Iris pigment epithelial cell (primary cell): ENCODE measurements at regions not wholly inside any gene's neighbourhood (a gene's known extent, or its start where the extent isn't known, plus 50 kb on each side); places are given as distances from the start of the nearest gene placed in this dataset.

Experiments used
- DNase-seq: peaks from one replicate; pipeline ENCODE4 v3.0.0-alpha.2; 2011; ENCODE audit warnings: low read depth

DNA sequence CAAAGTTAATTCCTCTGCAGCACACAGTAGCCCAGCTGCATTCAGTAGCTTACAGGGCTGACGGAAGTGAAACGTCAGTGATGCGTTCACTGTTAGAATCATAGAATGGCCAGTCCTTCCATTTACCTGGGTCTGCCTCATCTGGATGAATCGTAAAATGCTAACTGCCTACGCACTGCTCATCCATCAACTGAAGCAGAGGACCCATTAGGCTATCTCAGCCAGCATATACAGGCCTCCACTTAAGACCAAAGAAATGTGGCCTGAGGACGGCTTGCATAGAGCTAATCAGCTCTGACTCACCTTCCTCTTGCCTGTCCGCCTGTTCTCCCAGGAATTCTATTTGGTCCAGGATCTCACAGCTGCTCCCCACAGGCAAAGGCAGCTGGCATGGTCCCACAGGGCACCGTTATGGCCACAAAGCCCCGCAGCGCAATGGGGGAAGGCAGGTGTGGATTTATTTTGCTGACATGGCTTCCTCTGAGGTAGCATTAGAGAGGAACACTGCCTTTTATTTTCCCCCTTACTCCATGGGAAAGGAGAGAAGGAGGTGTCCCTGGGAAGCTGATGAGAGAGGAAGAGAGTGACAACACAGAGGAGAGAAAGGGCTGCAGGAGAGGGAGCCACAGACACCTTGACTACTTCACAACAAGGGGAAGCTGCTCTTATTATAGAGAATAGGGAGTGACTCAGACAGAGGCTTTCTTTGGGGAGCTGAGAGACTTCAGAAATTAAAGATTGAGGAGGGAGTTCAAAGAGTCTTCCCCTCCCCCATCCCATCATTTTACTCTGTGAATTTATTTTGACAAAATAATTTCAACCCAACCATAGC is 177.6 kb downstream of the HHIPL2 start:
- DNase-seq, result peak; percentile 61

DNA sequence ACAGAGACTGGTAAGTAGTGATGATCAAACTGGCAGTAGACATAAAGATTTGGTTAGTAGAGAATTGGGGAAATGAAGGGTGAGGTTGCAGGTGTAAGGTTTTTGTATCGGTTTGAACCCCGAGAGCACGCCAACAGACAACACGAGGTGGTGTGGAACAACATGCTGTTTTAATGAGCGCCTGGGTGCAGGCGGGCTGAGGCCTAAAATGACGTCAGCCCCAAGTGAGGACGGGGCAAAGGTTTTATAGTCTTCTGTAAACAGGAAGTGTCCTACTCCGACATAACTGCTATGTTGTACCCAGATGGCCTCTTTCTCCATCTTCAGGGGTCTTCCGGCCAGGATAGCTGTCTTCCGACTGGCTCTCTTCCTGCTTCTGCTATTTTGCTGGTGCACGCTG is 178.8 kb downstream of the HHIPL2 start:
- DNase-seq, result no peak

DNA sequence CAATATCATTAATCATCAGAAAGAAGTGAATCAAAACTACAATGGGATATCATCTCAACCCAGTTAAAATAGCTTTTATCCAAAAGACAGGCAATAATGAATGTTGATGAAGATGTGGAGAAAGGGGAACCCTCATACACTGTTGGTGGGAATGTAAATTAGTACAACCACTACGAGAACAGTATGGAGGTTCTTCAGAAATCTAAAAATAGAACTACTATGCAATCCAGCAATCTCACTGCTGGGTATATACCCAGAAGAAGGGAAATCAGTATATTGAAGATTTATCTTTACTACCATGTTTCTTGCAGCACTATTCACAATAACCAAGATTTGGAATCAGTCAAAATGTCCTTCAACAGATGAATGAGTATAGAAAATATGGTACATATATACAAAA is 189.8 kb downstream of the HHIPL2 start:
- no peak for DNase-seq

DNA sequence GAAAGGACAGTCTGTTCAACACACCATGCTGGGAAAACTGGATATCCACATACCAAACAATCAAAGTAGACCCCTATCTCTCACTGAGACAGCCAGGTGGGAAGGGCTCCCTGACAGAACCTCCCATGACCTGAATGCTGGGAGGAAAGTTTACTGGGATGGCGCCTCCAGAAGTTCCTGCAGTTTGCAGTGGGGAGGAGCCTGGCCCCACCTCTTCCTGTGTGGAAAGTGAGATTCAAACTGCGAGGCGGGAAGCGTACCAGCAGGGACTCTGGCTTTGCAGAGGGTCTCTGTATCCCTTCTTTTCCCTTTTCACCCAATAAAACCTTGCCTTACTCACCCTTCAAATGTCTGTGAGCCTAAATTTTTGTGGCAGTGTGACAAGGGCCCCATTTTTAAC is 190.7 kb downstream of the HHIPL2 start:
- DNase-seq, result no peak

DNA sequence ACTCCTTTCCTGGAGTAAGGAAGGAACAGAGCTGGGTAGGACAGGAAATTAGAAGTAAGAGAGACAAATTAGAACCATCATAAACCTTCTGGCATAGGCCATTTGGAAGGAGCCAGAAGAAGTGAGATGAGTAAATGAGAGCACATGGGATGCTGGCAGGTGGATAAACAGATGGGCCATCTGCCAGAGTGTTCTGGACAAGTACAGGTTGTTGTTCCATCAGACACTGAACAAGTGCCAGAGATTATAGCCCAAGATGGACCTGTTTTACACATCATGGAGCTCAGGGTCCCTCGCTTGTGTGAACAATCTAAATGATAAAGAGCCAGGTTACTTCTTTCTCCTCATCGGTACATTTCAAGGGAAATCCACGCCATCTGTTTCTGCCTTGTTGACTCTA is 200.3 kb downstream of the HHIPL2 start:
- DNase-seq, result no peak

DNA sequence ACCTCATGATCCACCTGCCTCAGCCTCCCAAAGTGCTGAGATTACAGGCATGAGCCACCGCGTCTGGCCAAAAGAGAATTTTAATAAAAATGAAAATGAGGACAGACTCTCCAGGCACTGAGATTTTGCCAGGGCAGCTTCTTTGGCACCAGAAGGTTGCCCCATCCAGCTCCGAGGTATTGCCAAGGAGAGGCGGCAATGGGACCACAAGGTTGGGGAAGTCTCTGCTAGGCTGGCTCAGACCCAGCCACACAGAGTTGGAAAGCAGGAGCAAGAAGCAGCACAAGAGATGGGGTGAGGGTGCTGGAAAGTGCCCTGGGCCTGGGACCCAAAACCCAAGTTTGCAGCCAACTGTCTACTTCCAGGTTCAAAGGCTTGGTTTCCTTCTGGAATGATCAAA is 200.9 kb downstream of the HHIPL2 start:
- no peak for DNase-seq

DNA sequence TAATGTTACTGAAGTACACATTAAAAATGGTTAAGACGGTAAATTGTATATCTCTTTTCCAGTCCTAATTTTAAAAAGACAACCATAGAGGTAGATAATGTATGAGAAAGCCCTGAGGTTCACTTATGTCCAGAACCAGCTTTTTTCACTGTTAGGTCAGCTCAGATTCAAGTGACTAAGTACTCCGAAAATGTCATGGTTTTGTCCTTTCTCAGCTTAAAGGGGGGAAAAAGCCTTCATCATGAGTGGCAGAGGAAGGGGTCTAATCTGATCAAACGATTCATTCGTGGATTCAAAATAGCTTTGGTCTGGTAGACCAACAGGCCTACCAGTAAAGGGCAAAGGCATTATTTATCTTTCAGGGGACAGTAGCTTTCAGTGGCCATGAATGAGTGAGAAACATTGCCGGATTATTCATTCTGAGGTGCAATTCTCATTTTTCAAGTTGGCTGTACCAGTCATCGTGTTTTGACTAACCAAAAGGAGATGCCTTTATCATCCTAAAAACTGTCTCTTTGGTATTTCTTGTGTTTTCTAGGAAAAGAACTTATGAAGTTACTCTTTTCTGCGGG is 208.4 kb downstream of the HHIPL2 start:
- no peak for DNase-seq

DNA sequence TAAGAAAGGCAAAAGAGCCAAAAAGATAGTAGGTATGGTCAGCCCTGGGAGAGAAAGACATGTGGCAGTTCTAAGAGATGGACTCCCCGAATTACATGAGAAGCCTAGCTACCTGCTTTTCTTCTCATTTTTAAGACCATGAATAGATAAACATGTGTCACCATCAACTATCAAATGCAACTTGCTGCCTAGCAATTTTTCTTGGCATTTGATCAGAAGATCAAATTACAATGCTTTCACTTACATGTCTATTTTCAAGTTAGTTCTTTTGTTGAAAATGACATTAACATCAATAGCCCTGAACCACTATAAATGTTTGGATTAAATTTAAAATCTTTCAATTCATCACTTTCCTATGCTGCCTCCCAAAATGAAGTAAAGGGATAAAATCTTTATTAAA is 212.3 kb downstream of the HHIPL2 start:
- DNase-seq, result peak; percentile 20

DNA sequence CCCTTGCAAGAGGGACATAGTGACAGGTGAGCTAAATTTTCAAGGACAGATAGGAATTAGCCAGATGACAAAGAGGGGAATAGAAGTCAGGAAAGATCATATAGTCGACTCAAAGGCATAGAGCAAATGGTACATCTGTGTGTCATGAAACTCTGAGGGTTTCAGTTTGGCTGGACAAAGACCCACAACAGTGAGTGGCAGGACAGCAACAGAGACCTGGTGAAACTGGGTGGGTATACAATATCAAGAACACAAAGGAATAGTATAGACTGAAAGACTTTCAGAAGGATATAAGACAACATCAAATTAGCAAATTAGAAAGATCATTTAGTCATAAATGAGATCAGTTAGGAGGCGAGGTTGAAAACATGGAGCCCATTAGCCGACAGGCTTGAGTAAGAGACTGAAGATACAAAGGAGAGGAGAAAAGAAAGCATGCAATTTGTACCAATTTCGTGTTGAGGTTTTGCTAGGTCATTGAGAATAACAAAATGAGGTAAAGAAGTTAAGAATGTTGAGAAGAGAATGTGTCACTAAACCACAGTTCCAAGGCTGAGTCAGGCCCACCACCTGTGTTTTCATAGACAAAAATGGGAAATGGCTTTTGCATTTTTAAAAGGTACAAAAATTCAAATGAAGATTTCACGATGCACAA is 213.8 kb downstream of the HHIPL2 start:
- DNase-seq, result peak; percentile 16

DNA sequence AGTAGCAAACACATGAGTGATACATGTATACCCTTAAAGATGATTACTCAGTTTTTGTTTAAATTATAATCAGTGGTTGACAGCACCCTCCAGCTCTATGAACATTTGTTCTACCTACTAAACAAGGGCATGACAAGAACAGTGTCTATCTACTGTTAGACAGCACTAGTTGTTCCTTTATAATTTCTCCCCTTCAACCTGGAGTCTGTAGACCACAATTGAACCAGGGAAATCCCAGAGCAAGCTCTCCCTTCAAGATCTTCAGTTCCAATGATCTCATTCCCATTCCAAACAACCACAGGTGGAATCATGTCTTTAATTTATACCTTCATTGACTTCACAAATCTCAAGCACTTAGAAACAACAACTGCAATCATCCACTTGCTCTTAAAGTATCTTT is 216.1 kb downstream of the HHIPL2 start:
- peak; percentile 16 for DNase-seq

DNA sequence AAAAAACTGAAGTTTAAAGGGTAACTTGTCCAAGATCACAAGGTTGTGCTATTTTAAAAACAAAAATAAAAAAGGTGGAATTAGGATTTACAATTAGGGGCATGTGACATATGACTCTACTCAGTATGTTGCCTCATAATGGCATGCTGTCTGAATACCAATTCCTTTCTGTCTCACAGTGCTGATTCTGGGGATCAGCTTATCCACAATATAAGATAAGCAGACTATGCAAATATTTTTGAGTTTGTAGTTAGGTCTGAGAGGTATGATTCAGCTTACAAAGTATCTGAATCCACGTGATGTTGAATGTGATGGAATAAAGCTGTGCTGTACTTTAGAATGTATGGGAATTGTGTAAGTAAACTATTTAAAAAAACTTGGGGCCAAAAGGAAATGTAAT is 216.6 kb downstream of the HHIPL2 start:
- peak; percentile 53 for DNase-seq

DNA sequence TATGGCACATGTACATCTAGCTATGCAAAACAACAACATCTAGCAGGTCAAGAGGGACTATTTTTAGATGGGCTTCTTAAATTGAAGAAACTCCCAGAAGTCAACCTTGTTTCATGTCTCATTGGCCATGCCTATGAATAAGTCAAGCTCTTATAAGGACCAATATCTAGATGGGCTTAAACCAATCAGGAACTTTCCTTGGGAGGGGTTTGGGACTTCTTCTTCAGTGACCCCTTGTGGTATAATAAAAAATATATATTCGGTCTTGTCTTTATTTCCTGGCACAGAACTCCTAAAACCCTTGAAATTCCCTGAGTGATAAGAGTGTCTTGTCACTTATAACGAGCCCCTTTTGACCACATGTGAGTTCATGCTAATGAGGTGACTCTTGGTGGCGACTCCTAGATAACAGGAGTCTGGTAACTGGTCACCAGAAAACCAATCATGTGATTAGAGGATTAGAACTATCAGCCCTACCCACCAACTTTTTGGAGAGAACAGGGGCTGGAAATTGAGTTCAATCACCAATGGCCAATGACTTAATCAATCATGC is 218.3 kb downstream of the HHIPL2 start:
- no peak for DNase-seq

DNA sequence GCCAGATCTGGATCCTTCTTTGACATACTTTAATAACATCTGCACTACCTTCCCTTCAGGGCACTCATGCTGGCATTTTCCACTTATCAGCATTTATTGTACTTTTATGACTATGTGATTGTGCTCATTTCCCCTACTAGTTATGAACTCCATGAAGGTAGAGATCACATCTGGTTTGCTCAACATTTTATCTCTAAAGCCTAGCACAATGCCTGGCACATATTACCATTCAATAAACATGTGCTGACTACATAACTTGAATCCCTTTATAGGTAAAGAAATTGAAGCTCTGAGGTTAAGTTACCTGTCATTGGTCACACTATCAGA is 221.2 kb downstream of the HHIPL2 start:
- no peak for DNase-seq

DNA sequence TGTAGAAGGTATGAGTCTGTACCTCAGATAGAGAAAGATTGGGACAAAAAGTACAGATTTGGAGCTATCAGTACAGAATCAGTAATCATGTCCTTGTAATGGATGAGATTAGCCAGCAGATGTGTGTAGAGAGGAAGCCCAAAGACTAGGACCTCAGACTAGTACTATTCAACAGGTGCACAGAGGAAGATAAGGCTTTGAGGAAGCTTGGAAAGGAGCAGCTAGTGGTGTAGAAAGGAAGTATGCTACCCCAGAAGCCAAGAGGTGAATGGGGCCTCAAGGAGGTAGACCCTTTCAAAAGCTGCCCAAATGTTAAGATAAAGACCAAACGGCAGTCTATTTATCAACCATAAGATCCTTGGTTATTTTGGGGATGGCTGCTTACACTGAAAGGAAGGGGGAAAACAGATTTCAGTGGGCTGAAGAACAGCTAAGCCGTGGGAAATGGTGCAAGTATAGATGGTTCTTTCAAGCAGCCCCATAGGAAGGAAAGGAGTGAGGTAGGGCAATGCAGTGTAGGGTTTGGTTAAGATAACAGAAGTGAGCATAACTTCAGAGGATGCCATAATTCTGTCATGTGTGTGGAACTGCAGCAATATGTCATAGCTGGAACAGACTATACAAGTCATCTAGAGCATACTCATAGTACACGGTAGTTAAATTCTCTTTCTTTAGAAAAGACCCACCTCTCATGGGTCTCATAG is 221.7 kb downstream of the HHIPL2 start:
- DNase-seq, result no peak

DNA sequence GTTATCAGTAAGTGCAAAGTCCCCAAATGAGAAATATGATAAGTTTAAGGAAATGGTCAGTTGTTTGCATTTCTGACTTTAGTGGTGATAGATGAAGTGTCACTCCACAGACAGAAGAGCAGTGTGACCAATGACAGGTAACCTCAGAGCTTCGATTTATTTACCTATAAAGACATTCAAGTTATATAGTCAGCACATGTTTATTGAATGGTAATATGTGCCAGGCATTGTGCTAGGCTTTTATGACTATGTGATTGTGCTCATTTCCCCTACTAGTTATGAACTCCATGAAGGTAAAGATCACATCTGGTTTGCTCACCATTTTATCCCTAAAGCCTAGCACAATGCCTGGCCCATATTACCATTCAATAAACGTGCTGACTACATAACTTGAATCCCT is 222.4 kb downstream of the HHIPL2 start:
- DNase-seq, result no peak

DNA sequence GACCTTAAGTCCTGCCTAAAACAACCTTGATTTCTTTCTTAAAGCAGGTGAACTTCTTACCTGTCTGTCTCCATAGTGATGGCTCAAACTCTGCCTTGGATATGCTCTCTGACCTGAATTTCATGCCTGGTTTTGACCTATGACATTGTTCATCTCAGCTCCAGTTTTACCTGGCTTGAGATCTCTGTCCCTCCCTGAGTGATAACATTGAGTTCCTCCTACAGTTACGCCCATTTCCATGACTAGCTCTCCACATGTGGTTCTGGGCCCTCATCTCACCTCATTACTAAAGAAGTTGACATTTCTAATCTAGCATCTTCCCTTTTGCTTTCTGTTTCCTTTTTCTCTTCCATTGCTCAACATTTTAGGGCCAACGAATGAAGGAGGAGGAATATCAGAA is 233.1 kb downstream of the HHIPL2 start:
- no peak for DNase-seq

DNA sequence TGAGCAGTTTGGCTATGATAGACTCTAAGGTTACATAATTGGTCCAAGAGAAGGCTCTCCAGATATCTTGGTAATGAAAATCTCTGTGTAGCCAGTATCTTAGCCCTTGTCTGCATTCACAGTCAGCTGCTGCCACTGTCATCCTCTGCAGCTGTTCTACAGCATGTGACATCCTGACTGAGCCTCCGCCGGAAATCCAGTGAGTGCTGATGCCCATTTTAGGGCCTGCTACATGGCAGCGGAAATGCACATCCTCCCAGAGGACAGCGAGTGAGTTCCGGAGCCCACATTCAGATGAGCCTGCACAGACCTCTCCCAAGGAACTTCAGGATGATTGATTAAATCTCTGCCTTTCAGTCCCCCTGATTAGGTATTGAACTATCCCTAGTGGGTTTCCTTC is 237.1 kb downstream of the HHIPL2 start:
- no peak for DNase-seq

DNA sequence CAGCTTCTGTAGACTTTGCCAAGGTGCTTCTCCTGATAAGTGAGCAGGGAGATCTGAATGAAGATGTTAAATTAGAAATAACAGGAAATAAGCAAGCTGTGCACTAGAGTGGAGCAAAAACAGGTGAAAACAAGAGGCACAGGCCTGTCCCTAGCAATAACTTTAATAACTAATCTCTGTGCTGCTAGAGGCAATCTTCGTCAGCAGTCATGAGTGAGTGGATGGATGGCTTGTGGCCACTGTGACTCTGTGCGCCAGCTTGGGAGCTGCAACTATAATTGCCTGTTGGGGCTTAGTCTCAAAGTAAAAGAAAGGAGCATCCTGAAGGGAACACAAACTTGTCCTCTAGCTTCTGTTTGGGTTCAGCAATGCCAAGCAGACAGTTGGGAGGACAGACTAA is 240.3 kb downstream of the HHIPL2 start:
- DNase-seq, result no peak

DNA sequence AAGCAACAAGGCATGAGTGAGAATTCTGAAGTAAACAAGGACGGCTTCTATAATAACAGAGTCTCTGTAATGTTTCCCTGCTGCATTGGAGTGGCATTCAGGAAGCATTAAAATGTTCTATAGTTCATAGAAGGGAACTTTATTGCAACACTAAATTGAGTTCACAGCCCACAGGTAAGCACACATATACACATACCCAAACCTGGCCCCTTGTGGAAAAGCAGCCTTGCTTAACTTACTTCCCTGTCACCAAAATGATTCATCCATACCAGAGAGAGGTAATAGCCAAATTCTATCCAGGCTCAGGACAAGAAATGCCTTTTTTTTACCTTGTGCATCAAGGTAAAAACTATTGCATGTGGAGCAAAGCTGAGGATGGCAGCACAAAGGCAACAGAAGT is 241.4 kb downstream of the HHIPL2 start:
- no peak for DNase-seq

DNA sequence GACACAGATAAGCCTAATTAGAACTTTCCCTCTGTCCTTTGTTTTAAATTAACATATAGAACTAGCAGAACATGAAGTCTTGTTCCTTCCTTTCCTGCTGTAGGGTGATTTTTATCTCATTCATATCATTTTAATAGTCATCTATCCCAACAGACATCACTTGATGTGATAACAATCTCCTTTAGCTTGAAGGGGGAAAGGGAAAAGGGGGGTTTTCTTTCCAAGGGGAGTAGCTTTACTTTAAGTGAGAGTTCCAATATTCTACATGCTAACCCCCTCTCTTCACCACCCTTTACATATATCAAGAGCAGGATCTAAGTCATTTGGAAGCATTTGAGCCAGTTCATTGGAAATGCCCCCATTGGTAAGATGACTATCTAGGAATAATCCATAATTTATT is 241.9 kb downstream of the HHIPL2 start:
- DNase-seq, result no peak

DNA sequence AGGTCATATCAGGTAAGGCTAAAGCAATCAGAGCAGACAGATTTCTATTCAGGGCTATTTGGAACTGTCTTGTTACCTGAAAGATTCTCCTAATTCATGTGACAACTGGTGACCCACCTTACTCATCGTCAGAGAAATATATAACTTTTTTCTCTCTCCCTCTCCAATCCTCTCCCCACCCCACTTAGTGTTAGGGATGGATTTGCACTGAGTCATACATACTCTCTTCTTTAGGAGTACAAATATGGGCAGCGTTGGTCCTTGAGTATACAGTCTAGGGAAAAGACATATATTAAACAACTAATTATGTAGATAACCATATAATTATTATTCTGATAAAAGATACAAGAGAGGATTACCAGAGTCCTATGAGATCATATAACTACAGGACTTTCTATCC is 246.3 kb downstream of the HHIPL2 start:
- DNase-seq, result no peak

DNA sequence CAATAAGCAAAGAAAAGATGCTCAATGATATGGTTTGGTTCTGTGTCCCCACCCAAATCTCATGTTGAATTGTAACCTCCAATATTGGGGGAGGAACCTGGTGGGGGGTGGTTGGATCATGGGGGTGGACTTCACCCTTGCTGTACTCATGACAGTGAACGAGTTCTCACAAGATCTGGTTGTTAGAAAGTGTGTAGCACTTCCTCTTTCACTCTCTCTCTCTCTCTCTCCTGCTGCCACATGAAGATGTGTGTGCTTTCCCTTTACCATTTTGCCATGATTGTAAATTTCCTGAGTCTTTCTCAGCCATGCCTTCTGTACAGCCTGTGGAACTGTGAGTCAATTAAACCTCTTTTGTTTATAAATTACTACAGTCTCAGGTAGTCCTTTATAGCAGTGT is 248.4 kb downstream of the HHIPL2 start:
- DNase-seq, result no peak

DNA sequence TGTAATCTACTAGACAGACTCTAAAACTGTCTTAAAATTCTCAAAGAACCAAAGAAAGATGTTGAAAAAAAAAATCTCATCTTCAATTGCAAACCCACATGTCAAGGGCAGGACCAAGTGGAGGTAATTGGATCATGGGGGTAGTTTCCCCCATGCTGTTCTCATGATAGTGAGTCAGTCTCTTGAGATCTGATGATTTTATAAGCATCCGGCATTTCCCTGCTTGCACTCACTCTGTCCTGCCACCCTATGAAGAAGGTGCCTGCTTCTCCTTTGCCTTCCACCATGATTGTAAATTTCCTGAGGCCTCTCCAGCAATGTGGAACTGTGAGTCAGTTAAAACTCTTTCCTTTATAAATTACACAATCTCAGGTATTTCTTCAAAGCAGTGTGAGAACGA is 257.0 kb downstream of the HHIPL2 start:
- no peak for DNase-seq
